BE2C (cell line): ENCODE measurements at regions not wholly inside any gene's neighbourhood (a gene's known extent, or its start where the extent isn't known, plus 50 kb on each side); places are given as distances from the start of the nearest gene placed in this dataset.

Experiments used
- DNase-seq: peaks from one replicate; pipeline ENCODE4 v3.0.0-alpha.2; 2020
- H3K27me3 ChIP-seq: fragments of 250-450 bp; sonication (Bioruptor Pico); 2 replicates; pipeline ENCODE4 v1.5.1; 2020; ENCODE audit warnings: mild to moderate bottlenecking
- H3K36me3 ChIP-seq: fragments of 250-450 bp; sonication (Bioruptor Pico); 2 replicates; pipeline ENCODE4 v1.5.1; 2020; ENCODE audit warnings: mild to moderate bottlenecking
- H3K4me1 ChIP-seq: fragments of 250-450 bp; sonication (Bioruptor Pico); 2 replicates; pipeline ENCODE4 v1.5.1; 2020
- H3K4me3 ChIP-seq: 2 replicates; pipeline ENCODE4 v1.5.1; 2011; ENCODE audit warnings: low read depth, low read length
- H3K9me3 ChIP-seq: fragments of 250-450 bp; sonication (Bioruptor Pico); 2 replicates; pipeline ENCODE4 v1.5.1; 2020
- TF ChIP-seq, protein P1 (sequence below): IDR thresholded peaks from 2 replicates; pipeline ENCODE4 v1.5.1; 2012; ENCODE audit warnings: mild to moderate bottlenecking, low read depth, low read length

DNA sequence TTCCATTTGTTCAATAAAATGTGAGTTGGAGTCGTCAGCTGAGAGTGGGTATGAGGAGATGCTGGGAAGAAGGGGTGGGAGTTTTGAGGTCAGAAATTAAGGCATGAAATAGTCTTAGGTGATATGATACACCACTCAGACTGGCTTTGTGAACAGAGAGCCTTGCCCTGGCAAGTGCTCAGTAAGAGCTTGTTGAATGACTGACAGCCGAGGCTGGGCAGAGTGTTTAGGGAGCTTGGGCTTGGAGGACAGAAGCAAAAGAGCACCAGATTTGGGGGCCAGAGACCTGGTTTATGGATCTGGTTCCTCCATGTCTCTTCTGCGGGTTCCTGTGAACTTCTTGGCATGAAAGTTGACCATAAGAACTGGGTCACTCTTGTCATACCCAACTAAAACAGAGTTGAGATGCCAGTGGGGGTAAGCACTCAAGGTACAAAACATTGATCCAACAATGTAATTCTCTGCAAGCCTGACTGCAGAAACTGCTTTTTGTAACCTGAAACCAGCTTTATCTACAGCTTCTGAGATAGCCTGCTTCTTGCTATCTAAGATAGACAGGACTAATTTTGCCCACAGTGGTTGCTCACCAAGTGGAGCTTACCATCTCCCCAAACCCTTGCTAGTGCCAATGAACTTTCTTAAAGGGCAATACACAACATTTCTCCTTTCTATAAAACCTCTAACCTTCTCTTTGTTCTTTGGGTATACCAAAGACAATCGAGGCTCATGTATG, 126.4 kb downstream of the TENT5C start:
- no peaks in the 10 kb centered on the region for H3K27me3 ChIP-seq
- no peak overlapping the region for H3K4me3 ChIP-seq
- H3K9me3 ChIP-seq = no peaks in the 10 kb centered on the region
- no peak for DNase-seq
- TF ChIP-seq, protein P1, sequence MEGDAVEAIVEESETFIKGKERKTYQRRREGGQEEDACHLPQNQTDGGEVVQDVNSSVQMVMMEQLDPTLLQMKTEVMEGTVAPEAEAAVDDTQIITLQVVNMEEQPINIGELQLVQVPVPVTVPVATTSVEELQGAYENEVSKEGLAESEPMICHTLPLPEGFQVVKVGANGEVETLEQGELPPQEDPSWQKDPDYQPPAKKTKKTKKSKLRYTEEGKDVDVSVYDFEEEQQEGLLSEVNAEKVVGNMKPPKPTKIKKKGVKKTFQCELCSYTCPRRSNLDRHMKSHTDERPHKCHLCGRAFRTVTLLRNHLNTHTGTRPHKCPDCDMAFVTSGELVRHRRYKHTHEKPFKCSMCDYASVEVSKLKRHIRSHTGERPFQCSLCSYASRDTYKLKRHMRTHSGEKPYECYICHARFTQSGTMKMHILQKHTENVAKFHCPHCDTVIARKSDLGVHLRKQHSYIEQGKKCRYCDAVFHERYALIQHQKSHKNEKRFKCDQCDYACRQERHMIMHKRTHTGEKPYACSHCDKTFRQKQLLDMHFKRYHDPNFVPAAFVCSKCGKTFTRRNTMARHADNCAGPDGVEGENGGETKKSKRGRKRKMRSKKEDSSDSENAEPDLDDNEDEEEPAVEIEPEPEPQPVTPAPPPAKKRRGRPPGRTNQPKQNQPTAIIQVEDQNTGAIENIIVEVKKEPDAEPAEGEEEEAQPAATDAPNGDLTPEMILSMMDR = no peak
- no peaks in the 10 kb centered on the region for H3K36me3 ChIP-seq
- H3K4me1 ChIP-seq = no peaks in the 10 kb centered on the region

GRCh38 chr1:117732956-117733355, 127.1 kb downstream of the TENT5C start:
- Histone ChIP-seq H3K4me1 (no peaks in the 10 kb centered on the region), H3K36me3 (no peaks in the 10 kb centered on the region), H3K27me3 (no peaks in the 10 kb centered on the region), H3K9me3 (no peaks in the 10 kb centered on the region), H3K4me3 (no peak overlapping the region)
- TF ChIP-seq, protein P1 = no peak
- no peak for DNase-seq

- TF ChIP-seq, protein P1 = no peak
- DNase-seq = no peak
- no peaks in the 10 kb centered on the region for H3K36me3 ChIP-seq
- no peaks in the 10 kb centered on the region for H3K27me3 ChIP-seq
- no peak overlapping the region for H3K4me3 ChIP-seq
- no peaks in the 10 kb centered on the region for H3K9me3 ChIP-seq
- H3K4me1 ChIP-seq = no peaks in the 10 kb centered on the region
These were observed 128.6 kb downstream of the TENT5C start for GRCh38 chr1:117734403-117734802.

DNA sequence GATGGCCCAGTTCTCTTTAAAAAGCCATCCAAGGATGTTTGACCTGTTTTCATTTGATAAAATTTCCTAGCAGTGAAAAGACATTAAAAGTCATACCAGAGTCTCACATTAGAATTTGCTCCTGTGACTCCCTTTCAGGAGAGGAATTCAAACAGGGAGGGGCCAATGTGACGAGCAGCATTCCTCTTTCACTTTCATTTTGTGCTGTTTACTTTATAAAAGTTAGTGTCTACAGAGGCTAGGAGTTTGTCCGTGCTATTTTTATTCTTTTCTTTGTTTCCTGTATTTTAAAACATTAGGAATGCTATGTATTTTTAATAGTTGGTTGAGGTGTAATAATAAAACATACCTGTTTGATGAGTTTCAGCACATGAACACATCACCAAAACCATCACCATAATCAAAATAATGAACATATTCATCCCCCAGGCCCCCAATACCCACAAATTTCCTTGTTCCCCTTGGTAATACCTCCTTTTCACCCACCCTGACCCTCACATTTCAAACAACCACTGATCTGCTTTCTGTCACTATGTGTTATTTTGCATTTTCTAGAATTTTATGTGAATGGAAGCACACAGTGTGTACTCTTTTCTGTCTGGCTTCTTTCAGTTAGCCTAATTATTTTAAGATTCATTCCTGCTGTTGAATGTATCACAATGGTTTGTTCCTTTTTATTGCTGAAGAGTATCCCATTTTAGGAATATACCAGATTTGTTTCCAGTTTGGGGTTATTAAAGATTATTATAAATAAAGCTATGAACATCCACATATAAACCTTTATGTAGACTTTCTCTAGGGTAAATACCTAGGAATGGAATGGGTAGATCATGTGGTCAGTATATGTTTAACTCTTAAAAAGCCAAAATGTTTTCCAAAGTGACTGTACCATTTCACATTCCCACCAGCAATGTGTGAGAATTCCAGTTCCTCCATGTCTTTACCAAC, 129.5 kb downstream of the TENT5C start:
- Histone ChIP-seq H3K9me3 (no peaks in the 10 kb centered on the region), H3K27me3 (no peaks in the 10 kb centered on the region), H3K36me3 (no peaks in the 10 kb centered on the region), H3K4me1 (no peaks in the 10 kb centered on the region), H3K4me3 (no peak overlapping the region)
- TF ChIP-seq, protein P1 = no peak
- DNase-seq = no peak

DNA sequence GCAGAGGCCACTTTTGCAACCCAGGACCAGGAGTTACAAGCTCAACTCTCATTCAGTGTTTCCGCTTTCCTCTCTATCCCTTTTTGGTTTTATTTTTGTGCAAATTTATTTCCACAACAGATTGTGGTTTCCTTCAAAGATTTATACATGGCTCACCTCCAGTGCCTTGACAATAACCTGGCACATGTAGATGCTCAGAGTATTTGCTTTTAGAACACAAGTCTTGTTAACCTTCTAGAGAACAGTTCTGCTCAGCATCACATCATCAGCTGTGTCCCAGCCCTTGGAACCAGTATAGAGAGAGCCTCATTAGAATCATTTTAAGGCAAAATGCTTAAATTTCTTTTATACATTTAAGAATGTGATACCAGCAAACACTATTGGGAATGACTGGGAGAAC, 133.7 kb downstream of the TENT5C start:
- TF ChIP-seq, protein P1 = no peak
- no peaks in the 10 kb centered on the region; the same call in 1 of the 2 replicates for H3K27me3 ChIP-seq
- H3K4me3 ChIP-seq = no peak overlapping the region
- no peaks in the 10 kb centered on the region for H3K9me3 ChIP-seq
- H3K36me3 ChIP-seq = no peaks in the 10 kb centered on the region
- no peaks in the 10 kb centered on the region for H3K4me1 ChIP-seq
- DNase-seq = no peak
